Left ventricle myocardium inferior (tissue), 1 donor: ENCODE measurements at regions not wholly inside any gene's neighbourhood (a gene's known extent, or its start where the extent isn't known, plus 50 kb on each side); places are given as distances from the start of the nearest gene placed in this dataset.

Experiments used
- DNase-seq: peaks from one replicate; pipeline ENCODE4 v3.0.0-alpha.2; 2020
- H3K27ac ChIP-seq: fragments of 200-600 bp; replicated peaks from 2 replicates; pipeline ENCODE4 v1.8.0; 2021
- H3K27me3 ChIP-seq: fragments of 200-600 bp; 2 replicates; pipeline ENCODE4 v1.8.0; 2021; ENCODE audit warnings: low read depth
- H3K36me3 ChIP-seq: fragments of 200-600 bp; 2 replicates; pipeline ENCODE4 v1.8.0; 2021
- H3K4me1 ChIP-seq: fragments of 200-600 bp; 2 replicates; pipeline ENCODE4 v1.8.0; 2021
- H3K4me3 ChIP-seq: fragments of 200-600 bp; 2 replicates; pipeline ENCODE4 v1.8.0; 2021; ENCODE audit warnings: mild to moderate bottlenecking, moderate library complexity
- H3K9me3 ChIP-seq: fragments of 200-600 bp; replicated peaks from 2 replicates; pipeline ENCODE4 v1.8.0; 2021
- intact Hi-C: fragments of 100-400 bp; cut with micrococcal nuclease; formaldehyde crosslinking; loops from one replicate; pipeline ENCODE4 v1.11.0; 2022
- TF ChIP-seq, protein P1 (sequence below): fragments of 200-600 bp; IDR thresholded peaks from 2 replicates; pipeline ENCODE4 v1.8.0; 2021; ENCODE audit warnings: antibody characterized with exemption, mild to moderate bottlenecking, borderline replicate concordance
- donor health status: DM: no; HTN: yes; CAD: no; lungs with severe emphysema.

- Histone ChIP-seq H3K4me1 (peaks cover 8% of the 10 kb centered on the region), H3K4me3 (no peak overlapping the region), H3K27me3 (no peaks in the 10 kb centered on the region), H3K27ac (no peak overlapping the region), H3K36me3 (no peaks in the 10 kb centered on the region), H3K9me3 (no peaks in the 10 kb centered on the region)
- DNase-seq = no peak
- intact Hi-C loops = no loop called here
- TF ChIP-seq, protein P1, sequence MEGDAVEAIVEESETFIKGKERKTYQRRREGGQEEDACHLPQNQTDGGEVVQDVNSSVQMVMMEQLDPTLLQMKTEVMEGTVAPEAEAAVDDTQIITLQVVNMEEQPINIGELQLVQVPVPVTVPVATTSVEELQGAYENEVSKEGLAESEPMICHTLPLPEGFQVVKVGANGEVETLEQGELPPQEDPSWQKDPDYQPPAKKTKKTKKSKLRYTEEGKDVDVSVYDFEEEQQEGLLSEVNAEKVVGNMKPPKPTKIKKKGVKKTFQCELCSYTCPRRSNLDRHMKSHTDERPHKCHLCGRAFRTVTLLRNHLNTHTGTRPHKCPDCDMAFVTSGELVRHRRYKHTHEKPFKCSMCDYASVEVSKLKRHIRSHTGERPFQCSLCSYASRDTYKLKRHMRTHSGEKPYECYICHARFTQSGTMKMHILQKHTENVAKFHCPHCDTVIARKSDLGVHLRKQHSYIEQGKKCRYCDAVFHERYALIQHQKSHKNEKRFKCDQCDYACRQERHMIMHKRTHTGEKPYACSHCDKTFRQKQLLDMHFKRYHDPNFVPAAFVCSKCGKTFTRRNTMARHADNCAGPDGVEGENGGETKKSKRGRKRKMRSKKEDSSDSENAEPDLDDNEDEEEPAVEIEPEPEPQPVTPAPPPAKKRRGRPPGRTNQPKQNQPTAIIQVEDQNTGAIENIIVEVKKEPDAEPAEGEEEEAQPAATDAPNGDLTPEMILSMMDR = no peak
Observed at GRCh38 chr18:43887491-43887890, 610.2 kb upstream of the SYT4 start.

- H3K9me3 ChIP-seq = no peaks in the 10 kb centered on the region
- intact Hi-C loops = no loop called here
- no peak overlapping the region for H3K27ac ChIP-seq
- no peaks in the 10 kb centered on the region for H3K27me3 ChIP-seq
- no peak overlapping the region for H3K4me3 ChIP-seq
- no peaks in the 10 kb centered on the region for H3K4me1 ChIP-seq
- no peaks in the 10 kb centered on the region for H3K36me3 ChIP-seq
- DNase-seq = no peak
- TF ChIP-seq, protein P1 = no peak
Observed at GRCh38 chr18:43888598-43888997, 611.3 kb upstream of the SYT4 start.

- intact Hi-C loops = no loop called here
- no peaks in the 10 kb centered on the region for H3K36me3 ChIP-seq
- no peak for DNase-seq
- no peak overlapping the region for H3K27ac ChIP-seq
- H3K4me3 ChIP-seq = no peak overlapping the region
- no peaks in the 10 kb centered on the region for H3K27me3 ChIP-seq
- H3K9me3 ChIP-seq = peaks cover 8% of the 10 kb centered on the region
- H3K4me1 ChIP-seq = no peaks in the 10 kb centered on the region
- TF ChIP-seq, protein P1 = no peak
Observed at GRCh38 chr18:43893001-43893637, 615.8 kb upstream of the SYT4 start.

DNA sequence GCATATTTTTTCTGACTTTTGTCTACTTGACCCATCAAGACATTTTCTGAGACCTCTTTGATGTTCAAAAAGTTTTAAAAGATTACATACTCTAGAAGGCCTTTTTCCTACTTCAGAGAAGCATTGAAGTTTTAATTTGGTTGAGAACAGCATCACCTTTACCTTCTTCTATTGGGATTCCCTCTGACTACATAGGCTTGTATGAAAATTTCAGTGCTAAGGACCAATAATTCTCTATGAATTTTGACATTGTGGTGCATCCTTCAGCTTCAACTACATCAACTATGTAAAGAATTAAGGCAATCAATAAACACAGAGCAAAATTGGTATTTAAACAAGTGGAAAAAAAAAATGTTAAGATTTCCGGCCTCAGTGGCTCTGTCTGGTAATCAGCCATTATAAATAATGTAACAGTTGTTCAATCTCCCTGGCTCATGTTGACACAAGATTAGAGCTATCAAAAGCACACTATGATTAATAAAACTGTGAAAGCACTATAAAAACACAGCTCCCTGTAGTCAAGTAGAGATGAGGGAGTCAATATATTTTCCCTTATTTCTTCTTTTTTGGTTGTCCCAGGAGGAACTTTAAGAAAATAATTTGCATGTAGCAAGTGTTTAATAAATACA lies 627.0 kb upstream of the SYT4 start:
- Histone ChIP-seq H3K27me3 (no peaks in the 10 kb centered on the region), H3K36me3 (no peaks in the 10 kb centered on the region), H3K27ac (no peak overlapping the region), H3K4me1 (no peaks in the 10 kb centered on the region), H3K4me3 (no peak overlapping the region), H3K9me3 (no peaks in the 10 kb centered on the region)
- DNase-seq = no peak
- intact Hi-C loops = no loop called here
- TF ChIP-seq, protein P1 = no peak

DNA sequence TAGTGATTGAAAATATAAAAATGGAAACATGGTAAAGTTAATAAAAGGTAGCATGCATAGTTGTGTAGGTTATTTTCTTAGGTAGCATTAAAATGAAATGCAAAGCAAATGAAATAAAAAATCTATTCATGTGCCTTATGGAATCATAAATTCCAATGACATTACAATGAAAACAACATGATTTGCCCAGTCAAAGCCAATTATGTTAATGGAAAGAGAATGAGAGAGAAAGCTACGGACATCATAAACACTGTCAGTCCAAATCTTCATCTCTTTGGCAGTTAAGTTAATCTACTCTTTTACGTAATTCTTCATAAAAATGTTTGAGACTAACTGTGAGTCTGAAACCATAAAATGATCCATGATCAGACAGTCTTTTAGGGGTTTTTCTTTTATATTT lies 636.7 kb upstream of the SYT4 start:
- H3K9me3 ChIP-seq = no peaks in the 10 kb centered on the region
- TF ChIP-seq, protein P1 = no peak
- H3K4me1 ChIP-seq = no peaks in the 10 kb centered on the region
- no peak overlapping the region for H3K4me3 ChIP-seq
- intact Hi-C loops = no loop called here
- no peaks in the 10 kb centered on the region for H3K36me3 ChIP-seq
- DNase-seq = no peak
- no peak overlapping the region for H3K27ac ChIP-seq
- H3K27me3 ChIP-seq = no peaks in the 10 kb centered on the region
